HL-60 (cell line): ENCODE measurements at regions not wholly inside any gene's neighbourhood (a gene's known extent, or its start where the extent isn't known, plus 50 kb on each side); places are given as distances from the start of the nearest gene placed in this dataset.

Experiments used
- CTCF ChIP-seq: IDR thresholded peaks from one replicate; pipeline ENCODE4 v1.5.1; 2011; ENCODE audit warnings: low read length, control low read depth, inconsistent platforms; ENCODE audit not compliant: insufficient read depth
- POLR2AphosphoS5 ChIP-seq: IDR thresholded peaks from 2 replicates; pipeline ENCODE4 v1.6.1; 2012; ENCODE audit warnings: low read depth

DNA sequence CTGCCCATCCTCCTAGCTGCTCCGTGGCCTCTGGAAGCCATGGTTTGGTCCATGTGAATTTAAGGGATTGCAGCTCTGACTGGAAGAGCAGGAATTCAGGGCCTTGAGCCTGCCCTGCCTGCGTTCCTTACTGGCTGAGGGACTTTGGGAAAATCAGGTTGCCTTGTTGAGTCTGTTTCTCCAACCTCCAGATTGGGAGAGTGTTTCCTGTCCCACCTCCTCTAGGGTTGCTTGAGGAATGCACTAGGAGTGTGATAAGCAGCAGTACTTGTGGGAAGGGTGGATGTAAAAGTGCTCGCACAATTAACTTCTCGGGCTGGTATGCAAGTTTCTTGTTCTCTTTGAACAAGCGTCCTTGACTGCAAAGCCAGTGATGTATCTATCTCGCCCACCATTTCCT, 84.4 kb upstream of the YWHAQ start:
- TF ChIP-seq CTCF (no peak), POLR2AphosphoS5 (no peak)
